NB4 (cell line): ENCODE measurements at regions not wholly inside any gene's neighbourhood (a gene's known extent, or its start where the extent isn't known, plus 50 kb on each side); places are given as distances from the start of the nearest gene placed in this dataset.

Source experiments
- DNase-seq: peaks from one replicate; pipeline ENCODE4 v3.0.0; 2010; ENCODE audit warnings: low read depth
- H3K4me3 ChIP-seq: one replicate; pipeline ENCODE4 v1.5.1; 2011; ENCODE audit warnings: mild to moderate bottlenecking, low read depth, low read length, moderate library complexity
- CTCF ChIP-seq: IDR thresholded peaks from one replicate; pipeline ENCODE4 v1.5.1; 2012; ENCODE audit warnings: low read depth, low read length
- MAX ChIP-seq: IDR thresholded peaks from 2 replicates; pipeline ENCODE4 v1.6.1; 2011; ENCODE audit warnings: low read depth, low read length
- MYC ChIP-seq: IDR thresholded peaks from 2 replicates; pipeline ENCODE4 v1.6.1; 2011; ENCODE audit warnings: low read depth, low read length
- POLR2A ChIP-seq: IDR thresholded peaks from 2 replicates; pipeline ENCODE4 v1.6.1; 2011; ENCODE audit warnings: mild to moderate bottlenecking; ENCODE audit not compliant: insufficient read length; ENCODE audit errors: extremely low read depth

GRCh38 chr12:59014885-59015284, 94.6 kb upstream of the LRIG3 start:
- DNase-seq: no peak
- no peak for TF ChIP-seq MAX
- no peak for TF ChIP-seq POLR2A
- no peak for TF ChIP-seq MYC
- TF ChIP-seq CTCF: no peak
- H3K4me3 ChIP-seq: no peak overlapping the region

- TF ChIP-seq MYC (no peak), CTCF (no peak), MAX (no peak), POLR2A (no peak)
- no peak overlapping the region for H3K4me3 ChIP-seq
- DNase-seq: no peak
Observed at GRCh38 chr12:59010941-59011340, 90.6 kb upstream of the LRIG3 start.

GRCh38 chr12:59010118-59010517, 89.8 kb upstream of the LRIG3 start:
- no peak for TF ChIP-seq MAX
- no peak for TF ChIP-seq CTCF
- no peak for TF ChIP-seq MYC
- TF ChIP-seq POLR2A: no peak
- H3K4me3 ChIP-seq: no peak overlapping the region
- DNase-seq: no peak

- H3K4me3 ChIP-seq: no peak overlapping the region
- DNase-seq: no peak
- TF ChIP-seq POLR2A: no peak
- TF ChIP-seq MYC: no peak
- no peak for TF ChIP-seq MAX
- no peak for TF ChIP-seq CTCF
Observed at GRCh38 chr12:59007620-59008019, 87.3 kb upstream of the LRIG3 start.

- TF ChIP-seq CTCF: no peak
- TF ChIP-seq MYC: no peak
- TF ChIP-seq POLR2A: no peak
- no peak for TF ChIP-seq MAX
- no peak overlapping the region for H3K4me3 ChIP-seq
- DNase-seq: no peak
Observed at GRCh38 chr12:59005193-59005955, 85.1 kb upstream of the LRIG3 start.

- no peak overlapping the region for H3K4me3 ChIP-seq
- no peak for DNase-seq
- TF ChIP-seq MYC (no peak), CTCF (no peak), POLR2A (no peak), MAX (no peak)
Observed at GRCh38 chr12:59004456-59004855, 84.2 kb upstream of the LRIG3 start.
